ENCODE measurements at regions not wholly inside any gene's neighbourhood (a gene's known extent, or its start where the extent isn't known, plus 50 kb on each side); places are given as distances from the start of the nearest gene placed in this dataset.

- H3K9me1 ChIP-seq (ENCODE audit: control insufficient read depth, extremely low read depth, insufficient read depth, low read length), result no peaks in the 10 kb centered on the region
- no peaks in the 10 kb centered on the region for H3K9me3 ChIP-seq (ENCODE audit: control insufficient read depth, low read depth, low read length)
- no peak overlapping the region for H2AFZ ChIP-seq (ENCODE audit: control insufficient read depth, low read length)
- no peak overlapping the region for H3K27ac ChIP-seq (ENCODE audit: control insufficient read depth, insufficient read depth, low read length)
- dilution Hi-C loops (cut with MboI; ENCODE audit: extremely low pct_ligation_motif_present, low sequenced_read_pairs), result no loop called here
- H3K4me1 ChIP-seq (ENCODE audit: control insufficient read depth, extremely low read depth, insufficient read depth, low read length), result no peaks in the 10 kb centered on the region
- FAIRE-seq (no peak), DNase-seq (ENCODE audit: low read depth, low spot score) (no peak)
- peaks cover 4% of the 10 kb centered on the region for H3K27me3 ChIP-seq (ENCODE audit: control insufficient read depth, extremely low read depth, insufficient read depth, low read length)
- H3K79me2 ChIP-seq (ENCODE audit: control insufficient read depth, insufficient read depth, low read length), result no peaks in the 10 kb centered on the region
- no peaks in the 10 kb centered on the region for H4K20me1 ChIP-seq (ENCODE audit: control insufficient read depth, extremely low read depth, insufficient read depth, low read length)
- H3K4me2 ChIP-seq (ENCODE audit: control insufficient read depth, extremely low read depth, insufficient read depth, low read depth, low read length), result no peak overlapping the region
- H3K4me3 ChIP-seq (ENCODE audit: control insufficient read depth in 2 of 3, extremely low read depth in 1 of 3, insufficient read depth in 2 of 3, low read depth in 1 of 3, low read length in 3 of 3), result no peak overlapping the region
- H3K36me3 ChIP-seq (ENCODE audit: control insufficient read depth in 2 of 2, extremely low read depth in 1 of 2, insufficient read depth in 2 of 2, low read length in 2 of 2), result no peaks in the 10 kb centered on the region
- H3K9ac ChIP-seq (ENCODE audit: control insufficient read depth, extremely low read depth, insufficient read depth, low read length), result no peak overlapping the region
- TF ChIP-seq CTCF (optimal IDR thresholded peaks at IDR 0.05 in 1 of 3, IDR thresholded peaks at IDR 0.05 in 1 of 3, conservative IDR thresholded peaks at IDR 0.05 in 1 of 3; ENCODE audit: extremely low read depth in 1 of 3, insufficient read depth in 2 of 3, low read length in 3 of 3), result no peak
- no peak for TF ChIP-seq EZH2 (IDR thresholded peaks at IDR 0.05; ENCODE audit: low read length)
Observed at GRCh38 chr12:24075650-24076049, 126.2 kb upstream of the SOX5 start.

GRCh38 chr12:24073170-24073810 is 123.8 kb upstream of the SOX5 start:
- Histone ChIP-seq H3K9me1 (ENCODE audit: control insufficient read depth, extremely low read depth, insufficient read depth, low read length) (no peaks in the 10 kb centered on the region), H3K4me2 (ENCODE audit: control insufficient read depth, extremely low read depth, insufficient read depth, low read depth, low read length) (no peak overlapping the region), H3K9ac (ENCODE audit: control insufficient read depth, extremely low read depth, insufficient read depth, low read length) (no peak overlapping the region), H3K36me3 (ENCODE audit: control insufficient read depth in 2 of 2, extremely low read depth in 1 of 2, insufficient read depth in 2 of 2, low read length in 2 of 2) (no peaks in the 10 kb centered on the region), H4K20me1 (ENCODE audit: control insufficient read depth, extremely low read depth, insufficient read depth, low read length) (no peaks in the 10 kb centered on the region), H3K4me1 (ENCODE audit: control insufficient read depth, extremely low read depth, insufficient read depth, low read length) (no peaks in the 10 kb centered on the region), H2AFZ (ENCODE audit: control insufficient read depth, low read length) (no peak overlapping the region), H3K4me3 (ENCODE audit: control insufficient read depth in 2 of 3, extremely low read depth in 1 of 3, insufficient read depth in 2 of 3, low read depth in 1 of 3, low read length in 3 of 3) (no peak overlapping the region), H3K27me3 (ENCODE audit: control insufficient read depth, extremely low read depth, insufficient read depth, low read length) (peaks cover 4% of the 10 kb centered on the region), H3K9me3 (ENCODE audit: control insufficient read depth, low read depth, low read length) (no peaks in the 10 kb centered on the region), H3K27ac (ENCODE audit: control insufficient read depth, insufficient read depth, low read length) (no peak overlapping the region), H3K79me2 (ENCODE audit: control insufficient read depth, insufficient read depth, low read length) (no peaks in the 10 kb centered on the region)
- TF ChIP-seq CTCF (optimal IDR thresholded peaks at IDR 0.05 in 1 of 3, IDR thresholded peaks at IDR 0.05 in 1 of 3, conservative IDR thresholded peaks at IDR 0.05 in 1 of 3; ENCODE audit: extremely low read depth in 1 of 3, insufficient read depth in 2 of 3, low read length in 3 of 3) (no peak), EZH2 (IDR thresholded peaks at IDR 0.05; ENCODE audit: low read length) (no peak)
- dilution Hi-C loops (cut with MboI; ENCODE audit: extremely low pct_ligation_motif_present, low sequenced_read_pairs), result no loop called here
- no peak for DNase-seq (ENCODE audit: low read depth, low spot score)
- FAIRE-seq, result no peak

Measured in keratinocyte (primary cell).